SU-DHL-6 (cell line): ENCODE measurements at regions not wholly inside any gene's neighbourhood (a gene's known extent, or its start where the extent isn't known, plus 50 kb on each side); places are given as distances from the start of the nearest gene placed in this dataset.

Experiments
- H2AFZ ChIP-seq: fragments of 200-600 bp; sonication (generic); 2 replicates; pipeline ENCODE4 v1.6.1; 2014; ENCODE audit warnings: low read depth, mild to moderate bottlenecking, moderate library complexity, mixed read lengths, antibody characterized with exemption, low read length; ENCODE audit not compliant: severe bottlenecking
- H3F3A ChIP-seq: fragments of 200-600 bp; shearing (Covaris generic); 2 replicates; pipeline ENCODE4 v1.6.0; 2016; ENCODE audit warnings: antibody characterized with exemption, mild to moderate bottlenecking; ENCODE audit not compliant: insufficient read depth
- H3K27ac ChIP-seq: fragments of 200-600 bp; sonication (generic); 2 replicates; pipeline ENCODE4 v1.5.1; 2016; ENCODE audit warnings: low read depth, mild to moderate bottlenecking, low read length, moderate library complexity, mixed read lengths
- H3K27me3 ChIP-seq: fragments of 200-600 bp; sonication (generic), shearing (Covaris generic); 2 replicates; pipeline ENCODE4 v1.6.0; 2014; ENCODE audit warnings: mild to moderate bottlenecking, low read length
- H3K36me3 ChIP-seq: fragments of 200-600 bp; sonication (generic); 2 replicates; pipeline ENCODE4 v1.6.1; 2014; ENCODE audit warnings: mild to moderate bottlenecking, low read length, mixed read lengths
- H3K4me2 ChIP-seq: fragments of 300-600, 200-600 bp; shearing (Covaris generic), sonication (generic); 2 replicates; pipeline ENCODE4 v1.6.0; 2014; ENCODE audit warnings: low read length, low read depth, mild to moderate bottlenecking; ENCODE audit not compliant: poor library complexity, severe bottlenecking
- H3K4me3 ChIP-seq: fragments of 200-600 bp; sonication (generic); 2 replicates; pipeline ENCODE4 v1.5.1; 2014; ENCODE audit warnings: antibody characterized with exemption, low read length, mild to moderate bottlenecking, mixed read lengths; ENCODE audit not compliant: insufficient read depth, poor library complexity, severe bottlenecking
- H3K79me2 ChIP-seq: fragments of 200-600 bp; sonication (generic); 2 replicates; pipeline ENCODE4 v1.6.1; 2014; ENCODE audit warnings: mild to moderate bottlenecking, low read length, moderate library complexity; ENCODE audit not compliant: insufficient read depth
- H3K9ac ChIP-seq: fragments of 200-600 bp; sonication (generic); 2 replicates; pipeline ENCODE4 v1.7.0; 2014; ENCODE audit warnings: mild to moderate bottlenecking, low read length
- H3K9me2 ChIP-seq: fragments of 200-600 bp; sonication (generic); replicated peaks from 2 replicates; pipeline ENCODE4 v1.6.1; 2014; ENCODE audit warnings: low read length; ENCODE audit not compliant: insufficient read depth
- H3K9me3 ChIP-seq: fragments of 200-600 bp; sonication (generic); 2 replicates; pipeline ENCODE4 v1.6.1; 2014; ENCODE audit warnings: low read length, mixed read lengths; ENCODE audit not compliant: insufficient read depth
- H4K20me1 ChIP-seq: fragments of 200-600 bp; sonication (generic); 2 replicates; pipeline ENCODE4 v1.6.1; 2014; ENCODE audit warnings: low read depth, mild to moderate bottlenecking, antibody characterized with exemption, low read length, moderate library complexity, mixed read lengths
- CTCF ChIP-seq: fragments of 200-600 bp; sonication (generic); IDR thresholded peaks from one replicate; pipeline ENCODE4 v1.5.1; 2017; ENCODE audit warnings: antibody characterized with exemption, mild to moderate bottlenecking, low read length, moderate library complexity; ENCODE audit not compliant: insufficient read depth, poor library complexity, severe bottlenecking
- EZH2phosphoT487 ChIP-seq: fragments of 200-600 bp; sonication (generic), shearing (Covaris generic); conservative IDR thresholded peaks from 2 replicates; pipeline ENCODE4 v1.6.1; 2018; ENCODE audit warnings: mild to moderate bottlenecking, antibody characterized with exemption, low read length, moderate library complexity, mixed read lengths

DNA sequence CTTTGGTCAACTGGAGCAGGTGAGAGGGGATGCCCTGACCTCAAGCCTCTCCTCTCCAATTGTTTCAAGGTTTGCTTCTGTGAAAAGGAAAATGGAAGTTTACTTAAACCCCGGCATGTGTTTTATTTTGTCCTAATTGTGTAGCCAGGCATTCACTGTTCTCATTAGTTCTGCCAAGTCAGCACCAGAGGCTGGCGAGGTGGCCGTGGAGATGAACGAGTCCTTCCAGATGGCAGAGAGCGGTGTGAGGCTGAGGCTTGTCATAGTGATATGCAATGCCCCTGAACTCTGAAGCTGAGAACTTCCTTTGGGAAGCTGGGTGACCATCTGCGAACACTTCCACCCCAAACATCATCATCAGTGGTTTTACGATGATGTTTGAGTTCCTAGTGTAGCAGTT is 199.6 kb downstream of the TJP1 start:
- Histone ChIP-seq H3K9ac (no peak overlapping the region), H3K9me2 (no peaks in the 10 kb centered on the region), H3K27me3 (no peaks in the 10 kb centered on the region), H3F3A (no peaks in the 10 kb centered on the region), H4K20me1 (no peaks in the 10 kb centered on the region), H3K9me3 (no peaks in the 10 kb centered on the region), H3K27ac (no peak overlapping the region), H2AFZ (no peak overlapping the region), H3K36me3 (no peaks in the 10 kb centered on the region), H3K79me2 (no peaks in the 10 kb centered on the region), H3K4me3 (no peak overlapping the region), H3K4me2 (no peak overlapping the region)
- TF ChIP-seq EZH2phosphoT487 (no peak), CTCF (no peak)

GRCh38 chr15:29621616-29622015 is 200.7 kb downstream of the TJP1 start:
- Histone ChIP-seq H3K9me3 (no peaks in the 10 kb centered on the region), H3K36me3 (no peaks in the 10 kb centered on the region), H3K4me2 (no peak overlapping the region), H3K27me3 (no peaks in the 10 kb centered on the region), H3K27ac (no peak overlapping the region), H3F3A (no peaks in the 10 kb centered on the region), H3K9ac (no peak overlapping the region), H2AFZ (no peak overlapping the region), H3K9me2 (no peaks in the 10 kb centered on the region), H4K20me1 (no peaks in the 10 kb centered on the region), H3K79me2 (no peaks in the 10 kb centered on the region), H3K4me3 (no peak overlapping the region)
- TF ChIP-seq EZH2phosphoT487 (no peak), CTCF (no peak)

- H3K9ac ChIP-seq: no peak overlapping the region
- TF ChIP-seq CTCF (no peak), EZH2phosphoT487 (no peak)
- H3K36me3 ChIP-seq: no peaks in the 10 kb centered on the region
- H3K79me2 ChIP-seq: no peaks in the 10 kb centered on the region
- H3K9me3 ChIP-seq: no peaks in the 10 kb centered on the region
- H3K27me3 ChIP-seq: no peaks in the 10 kb centered on the region
- H3K4me3 ChIP-seq: no peak overlapping the region
- no peaks in the 10 kb centered on the region for H3F3A ChIP-seq
- H3K9me2 ChIP-seq: no peaks in the 10 kb centered on the region
- H3K4me2 ChIP-seq: no peak overlapping the region
- no peak overlapping the region for H3K27ac ChIP-seq
- no peak overlapping the region for H2AFZ ChIP-seq
- no peaks in the 10 kb centered on the region for H4K20me1 ChIP-seq
Measured at GRCh38 chr15:29618586-29618985, 203.7 kb downstream of the TJP1 start.

DNA sequence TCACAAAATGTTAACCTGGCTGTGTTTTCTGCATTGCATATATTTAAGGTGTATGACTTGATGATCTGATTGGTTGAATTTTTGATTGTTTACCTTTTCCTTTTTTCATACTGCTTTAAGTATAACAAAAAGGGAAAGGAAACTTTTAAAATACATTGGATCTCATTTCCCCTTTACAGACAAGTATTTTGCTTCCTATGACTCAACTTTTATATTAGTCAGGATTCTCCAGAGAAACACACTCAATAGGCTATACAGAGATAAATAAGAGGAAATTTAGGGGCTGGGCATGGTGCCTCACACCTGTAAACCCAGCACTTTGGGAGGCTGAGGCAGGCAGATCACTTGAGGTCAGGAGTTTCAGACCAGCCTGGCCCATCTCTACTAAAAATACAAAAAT is 205.8 kb downstream of the TJP1 start:
- Histone ChIP-seq H4K20me1 (no peaks in the 10 kb centered on the region), H3K4me2 (no peak overlapping the region), H3K79me2 (no peaks in the 10 kb centered on the region), H3K27me3 (no peaks in the 10 kb centered on the region), H3K9me3 (no peaks in the 10 kb centered on the region), H3F3A (no peaks in the 10 kb centered on the region), H2AFZ (no peak overlapping the region), H3K27ac (no peak overlapping the region), H3K9ac (no peak overlapping the region), H3K9me2 (no peaks in the 10 kb centered on the region), H3K36me3 (no peaks in the 10 kb centered on the region), H3K4me3 (no peak overlapping the region)
- TF ChIP-seq EZH2phosphoT487 (no peak), CTCF (no peak)
